Prostate gland (tissue), 2 donors: ENCODE measurements at regions not wholly inside any gene's neighbourhood (a gene's known extent, or its start where the extent isn't known, plus 50 kb on each side); places are given as distances from the start of the nearest gene placed in this dataset.

Experiments used
- POLR2A ChIP-seq: fragments of 450-650 bp; IDR thresholded peaks from one replicate; pipeline ENCODE4 v1.6.1; 2016; ENCODE audit warnings: antibody characterized with exemption, mild to moderate bottlenecking
- POLR2AphosphoS5 ChIP-seq: sonication (generic); formaldehyde crosslinking; IDR thresholded peaks from one replicate; pipeline ENCODE4 v1.6.1; 2017; ENCODE audit warnings: antibody characterized with exemption
- TF ChIP-seq, protein P1 (sequence below), 4 experiments: fragments of 200-600 bp in 2 of 4; fragments of 450-650 bp in 2 of 4; sonication (generic) in 2 of 4; IDR thresholded peaks; 1 replicate in 3 of 4; 2 replicates in 1 of 4; pipeline ENCODE4 v1.5.1; 2016 to 2019; ENCODE audit warnings: antibody characterized with exemption in 4 of 4, mild to moderate bottlenecking in 2 of 4, moderate library complexity in 2 of 4

DNA sequence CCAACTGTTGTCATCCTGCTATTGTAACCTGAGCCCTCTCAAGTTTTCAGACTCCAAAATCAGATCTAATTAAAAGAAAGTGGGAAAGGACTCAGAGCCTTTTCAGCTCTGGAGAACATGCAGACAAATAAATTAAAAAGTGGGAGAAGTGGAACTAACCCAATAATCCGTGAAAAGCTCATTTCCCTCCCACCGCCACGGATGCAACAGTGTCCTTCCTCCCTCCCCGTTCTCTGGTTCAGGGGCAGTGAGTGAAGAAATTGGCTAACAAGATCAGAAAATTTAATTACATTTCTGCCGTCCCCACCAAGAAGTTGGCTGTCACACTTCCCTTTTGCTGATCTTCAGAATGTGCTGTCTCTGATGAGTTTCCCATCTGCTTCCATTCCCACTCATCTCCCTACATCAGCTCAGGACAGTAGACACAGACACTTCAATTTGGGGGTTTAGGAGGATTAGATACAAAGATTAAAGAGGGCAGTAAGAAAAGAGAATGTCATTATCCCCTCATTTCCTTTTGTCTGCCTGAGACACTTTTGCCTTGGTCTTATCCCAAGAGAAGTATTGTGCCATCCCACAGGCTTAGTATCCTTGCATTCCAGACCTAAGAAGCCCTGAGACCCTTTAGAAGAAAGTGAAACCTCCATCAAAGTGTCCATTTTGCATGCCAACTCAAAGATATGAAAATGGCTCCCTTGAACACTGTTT, 335.7 kb upstream of the PPP2R3A start:
- TF ChIP-seq, protein P1, sequence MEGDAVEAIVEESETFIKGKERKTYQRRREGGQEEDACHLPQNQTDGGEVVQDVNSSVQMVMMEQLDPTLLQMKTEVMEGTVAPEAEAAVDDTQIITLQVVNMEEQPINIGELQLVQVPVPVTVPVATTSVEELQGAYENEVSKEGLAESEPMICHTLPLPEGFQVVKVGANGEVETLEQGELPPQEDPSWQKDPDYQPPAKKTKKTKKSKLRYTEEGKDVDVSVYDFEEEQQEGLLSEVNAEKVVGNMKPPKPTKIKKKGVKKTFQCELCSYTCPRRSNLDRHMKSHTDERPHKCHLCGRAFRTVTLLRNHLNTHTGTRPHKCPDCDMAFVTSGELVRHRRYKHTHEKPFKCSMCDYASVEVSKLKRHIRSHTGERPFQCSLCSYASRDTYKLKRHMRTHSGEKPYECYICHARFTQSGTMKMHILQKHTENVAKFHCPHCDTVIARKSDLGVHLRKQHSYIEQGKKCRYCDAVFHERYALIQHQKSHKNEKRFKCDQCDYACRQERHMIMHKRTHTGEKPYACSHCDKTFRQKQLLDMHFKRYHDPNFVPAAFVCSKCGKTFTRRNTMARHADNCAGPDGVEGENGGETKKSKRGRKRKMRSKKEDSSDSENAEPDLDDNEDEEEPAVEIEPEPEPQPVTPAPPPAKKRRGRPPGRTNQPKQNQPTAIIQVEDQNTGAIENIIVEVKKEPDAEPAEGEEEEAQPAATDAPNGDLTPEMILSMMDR (IDR thresholded peaks at IDR 0.05) = no peak
- TF ChIP-seq POLR2A = no peak
- no peak for TF ChIP-seq POLR2AphosphoS5
